H9 (cell line): ENCODE measurements at regions not wholly inside any gene's neighbourhood (a gene's known extent, or its start where the extent isn't known, plus 50 kb on each side); places are given as distances from the start of the nearest gene placed in this dataset.

Source experiments
- DNase-seq: peaks from one replicate; pipeline ENCODE4 v3.0.0-alpha.2; 2017
- H2AFZ ChIP-seq: one replicate; pipeline ENCODE4 v1.6.1; 2013; ENCODE audit warnings: mild to moderate bottlenecking, low read length, control low read depth, moderate library complexity
- H2AK5ac ChIP-seq: 2 replicates; pipeline ENCODE4 v1.6.1; 2013; ENCODE audit warnings: low read length, control low read depth, mixed read lengths; ENCODE audit not compliant: insufficient read length
- H2BK120ac ChIP-seq: one replicate; pipeline ENCODE4 v1.6.1; 2013; ENCODE audit warnings: low read depth, mild to moderate bottlenecking, low read length, control low read depth, inconsistent platforms; ENCODE audit not compliant: poor library complexity, severe bottlenecking
- H2BK12ac ChIP-seq: 2 replicates; pipeline ENCODE4 v1.6.1; 2013; ENCODE audit warnings: low read length, control low read depth, mixed read lengths, low read depth; ENCODE audit not compliant: insufficient read length
- H2BK15ac ChIP-seq: 2 replicates; pipeline ENCODE4 v1.6.1; 2013; ENCODE audit warnings: low read depth, low read length, control low read depth
- H2BK20ac ChIP-seq: one replicate; pipeline ENCODE4 v1.6.1; 2013; ENCODE audit warnings: low read depth, mild to moderate bottlenecking, low read length, control low read depth, inconsistent platforms; ENCODE audit not compliant: poor library complexity, severe bottlenecking
- H2BK5ac ChIP-seq: 2 replicates; pipeline ENCODE4 v1.6.1; 2013; ENCODE audit warnings: low read length, control low read depth, mixed read lengths; ENCODE audit not compliant: insufficient read length
- H3K14ac ChIP-seq: 2 replicates; pipeline ENCODE4 v1.6.1; 2013; ENCODE audit warnings: low read length, control low read depth; ENCODE audit not compliant: insufficient read depth
- H3K18ac ChIP-seq: 2 replicates; pipeline ENCODE4 v1.6.1; 2013; ENCODE audit warnings: low read depth, mild to moderate bottlenecking, mixed read lengths, low read length, control low read depth; ENCODE audit not compliant: insufficient read length
- H3K23ac ChIP-seq: 2 replicates; pipeline ENCODE4 v1.6.1; 2013; ENCODE audit warnings: low read length, control low read depth, mixed read lengths, low read depth; ENCODE audit not compliant: insufficient read length
- H3K23me2 ChIP-seq: 2 replicates; pipeline ENCODE4 v1.6.1; 2013; ENCODE audit warnings: low read depth, mild to moderate bottlenecking, mixed read lengths, low read length, control low read depth; ENCODE audit not compliant: insufficient read length, poor library complexity, severe bottlenecking
- H3K27ac ChIP-seq: 2 replicates; pipeline ENCODE4 v1.5.1; 2013; ENCODE audit warnings: low read length, control low read depth, mixed read lengths, low read depth; ENCODE audit not compliant: insufficient read length
- H3K27me3 ChIP-seq: 2 replicates; pipeline ENCODE4 v1.6.1; 2013; ENCODE audit warnings: low read length, control low read depth, inconsistent platforms; ENCODE audit not compliant: insufficient read depth
- H3K4ac ChIP-seq: 2 replicates; pipeline ENCODE4 v1.6.1; 2013; ENCODE audit warnings: low read depth, mild to moderate bottlenecking, control low read depth, inconsistent platforms, low read length, moderate library complexity
- H3K4me1 ChIP-seq: 2 replicates; pipeline ENCODE4 v1.6.1; 2013; ENCODE audit warnings: low read length, control low read depth, inconsistent platforms; ENCODE audit not compliant: insufficient read depth
- H3K4me2 ChIP-seq: 2 replicates; pipeline ENCODE4 v1.6.1; 2013; ENCODE audit warnings: low read length, control low read depth, mixed read lengths; ENCODE audit not compliant: insufficient read length, insufficient read depth
- H3K56ac ChIP-seq: 2 replicates; pipeline ENCODE4 v1.6.1; 2013; ENCODE audit warnings: low read depth, mild to moderate bottlenecking, mixed read lengths, low read length, control low read depth; ENCODE audit not compliant: insufficient read length
- H3K79me1 ChIP-seq: 2 replicates; pipeline ENCODE4 v1.6.1; 2013; ENCODE audit warnings: low read depth, mild to moderate bottlenecking, moderate library complexity, low read length, control low read depth, inconsistent platforms; ENCODE audit not compliant: insufficient read depth, poor library complexity, severe bottlenecking
- H3K79me2 ChIP-seq: 2 replicates; pipeline ENCODE4 v1.6.1; 2013; ENCODE audit warnings: low read length, control low read depth, inconsistent platforms; ENCODE audit not compliant: insufficient read depth
- H3K9ac ChIP-seq: 2 replicates; pipeline ENCODE4 v1.6.1; 2013; ENCODE audit warnings: low read length, control low read depth, mixed read lengths; ENCODE audit not compliant: insufficient read length; ENCODE audit errors: extremely low read depth
- H3K9me3 ChIP-seq: one replicate; pipeline ENCODE4 v1.6.1; 2013; ENCODE audit warnings: low read depth, low read length, inconsistent platforms; ENCODE audit not compliant: control insufficient read depth
- H3T11ph ChIP-seq: one replicate; pipeline ENCODE4 v1.6.1; 2013; ENCODE audit warnings: mild to moderate bottlenecking, low read length, control low read depth, inconsistent platforms
- H4K20me1 ChIP-seq: one replicate; pipeline ENCODE4 v1.6.1; 2013; ENCODE audit not compliant: control insufficient read depth, insufficient read length, insufficient read depth
- H4K5ac ChIP-seq: 2 replicates; pipeline ENCODE4 v1.6.1; 2013; ENCODE audit warnings: low read depth, mild to moderate bottlenecking, mixed read lengths, low read length, control low read depth; ENCODE audit not compliant: insufficient read length
- H4K8ac ChIP-seq: replicated peaks from 2 replicates; pipeline ENCODE4 v1.6.1; 2013; ENCODE audit warnings: low read length, control low read depth, mixed read lengths, low read depth; ENCODE audit not compliant: insufficient read length
- H4K91ac ChIP-seq: 2 replicates; pipeline ENCODE4 v1.6.1; 2013; ENCODE audit warnings: low read depth, mild to moderate bottlenecking, moderate library complexity, mixed read lengths, low read length, control low read depth; ENCODE audit not compliant: insufficient read length
- H3K27ac Mint-ChIP-seq, 3 experiments: 2 replicates in 2 of 3; 3 replicates in 1 of 3; pipeline ENCODE4 v1.8.0; 2020 to 2021; ENCODE audit warnings: mixed read lengths in 3 of 3, mild to moderate bottlenecking in 1 of 3, moderate library complexity in 1 of 3
- H3K27me3 Mint-ChIP-seq: 2 replicates; pipeline ENCODE4 v1.8.0; 2021; ENCODE audit warnings: low read depth, mild to moderate bottlenecking, moderate library complexity, mixed read lengths
- H3K36me3 Mint-ChIP-seq, 3 experiments: 2 replicates in 2 of 3; 3 replicates in 1 of 3; pipeline ENCODE4 v1.8.0; 2020 to 2021; ENCODE audit warnings: low read depth in 3 of 3, mixed read lengths in 3 of 3; ENCODE audit not compliant: insufficient read depth in 1 of 3
- H3K4me1 Mint-ChIP-seq, 2 experiments: 2 replicates each; pipeline ENCODE4 v1.8.0; 2020; ENCODE audit warnings: mixed read lengths in 2 of 2
- H3K4me3 Mint-ChIP-seq, 2 experiments: 2 replicates in 1 of 2; 3 replicates in 1 of 2; pipeline ENCODE4 v1.8.0; 2020 to 2021; ENCODE audit warnings: mild to moderate bottlenecking in 2 of 2, mixed read lengths in 2 of 2, moderate library complexity in 1 of 2
- H3K9me3 Mint-ChIP-seq, 2 experiments: 2 replicates in 1 of 2; 3 replicates in 1 of 2; pipeline ENCODE4 v1.8.0; 2020; ENCODE audit warnings: mild to moderate bottlenecking in 2 of 2, mixed read lengths in 2 of 2, moderate library complexity in 1 of 2
- WGBS: extraction: QIAGEN DNeasy Blood & Tissue Kit; methylation state at CpG from one replicate; pipeline ENCODE4 v1.1.7; 2013; ENCODE audit warnings: missing lambda C conversion rate, low lambda C conversion rate, mixed read lengths; ENCODE audit not compliant: insufficient read length; ENCODE audit errors: extremely low coverage; 5-methylcytosine and 5-hydroxymethylcytosine counted together
- TF ChIP-seq, protein P1 (sequence below): fragments of 200-600 bp; sonication (generic); conservative IDR thresholded peaks from 3 replicates; pipeline ENCODE4 v1.8.0; 2021; ENCODE audit warnings: antibody characterized with exemption, mild to moderate bottlenecking

DNA sequence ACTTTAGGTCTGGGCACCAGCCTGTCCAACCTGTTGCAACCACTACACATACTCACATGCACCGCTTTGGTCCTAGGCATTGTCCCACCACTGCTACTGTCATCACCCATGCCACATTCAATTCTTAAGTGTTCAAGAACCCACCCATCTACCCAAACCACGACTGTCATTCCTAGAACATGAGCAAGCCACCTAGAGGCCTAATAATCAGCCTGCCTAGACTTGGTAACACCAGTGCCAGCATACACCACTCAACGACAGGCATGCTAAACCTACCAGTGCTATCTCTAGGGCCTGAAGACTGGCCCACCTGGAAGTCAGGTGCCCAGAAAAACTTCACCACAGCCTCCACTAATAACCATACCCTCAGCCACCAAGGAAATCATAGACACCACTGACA lies 532.8 kb upstream of the DEPDC1 start:
- Histone ChIP-seq H2AFZ (no peak overlapping the region), H3K4me2 (no peak overlapping the region), H3K27ac (no peak overlapping the region), H4K8ac (no peak overlapping the region), H3K23ac (no peak overlapping the region), H2BK5ac (no peak overlapping the region), H3K18ac (no peak overlapping the region), H2BK12ac (no peak overlapping the region), H4K91ac (no peak overlapping the region), H3K27me3 (no peaks in the 10 kb centered on the region), H2AK5ac (no peak overlapping the region), H4K5ac (no peak overlapping the region), H2BK20ac (no peak overlapping the region), H3K23me2 (no peaks in the 10 kb centered on the region), H2BK120ac (no peak overlapping the region), H3K4ac (no peak overlapping the region), H3K9ac (no peak overlapping the region), H3K4me1 (no peaks in the 10 kb centered on the region), H3K79me2 (no peaks in the 10 kb centered on the region), H2BK15ac (no peak overlapping the region), H3K56ac (no peak overlapping the region), H3K79me1 (no peaks in the 10 kb centered on the region), H4K20me1 (no peaks in the 10 kb centered on the region), H3K14ac (no peak overlapping the region), H3T11ph (no peak overlapping the region), H3K9me3 (no peaks in the 10 kb centered on the region)
- Mint-ChIP-seq H3K9me3 (peaks cover 0 to 12% of the 10 kb centered on the region in 2 experiments; a peak in 3 of 5 replicates), H3K36me3 (peaks cover 0 to 2% (median 0%) of the 10 kb centered on the region in 3 experiments; a peak in 2 of 7 replicates), H3K4me1 (no peaks in the 10 kb centered on the region), H3K27ac (no peak overlapping the region; a peak in 1 of 7 replicates), H3K27me3 (peaks cover 2% of the 10 kb centered on the region; the same call in 1 of the 2 replicates), H3K4me3 (no peak overlapping the region)
- TF ChIP-seq, protein P1, sequence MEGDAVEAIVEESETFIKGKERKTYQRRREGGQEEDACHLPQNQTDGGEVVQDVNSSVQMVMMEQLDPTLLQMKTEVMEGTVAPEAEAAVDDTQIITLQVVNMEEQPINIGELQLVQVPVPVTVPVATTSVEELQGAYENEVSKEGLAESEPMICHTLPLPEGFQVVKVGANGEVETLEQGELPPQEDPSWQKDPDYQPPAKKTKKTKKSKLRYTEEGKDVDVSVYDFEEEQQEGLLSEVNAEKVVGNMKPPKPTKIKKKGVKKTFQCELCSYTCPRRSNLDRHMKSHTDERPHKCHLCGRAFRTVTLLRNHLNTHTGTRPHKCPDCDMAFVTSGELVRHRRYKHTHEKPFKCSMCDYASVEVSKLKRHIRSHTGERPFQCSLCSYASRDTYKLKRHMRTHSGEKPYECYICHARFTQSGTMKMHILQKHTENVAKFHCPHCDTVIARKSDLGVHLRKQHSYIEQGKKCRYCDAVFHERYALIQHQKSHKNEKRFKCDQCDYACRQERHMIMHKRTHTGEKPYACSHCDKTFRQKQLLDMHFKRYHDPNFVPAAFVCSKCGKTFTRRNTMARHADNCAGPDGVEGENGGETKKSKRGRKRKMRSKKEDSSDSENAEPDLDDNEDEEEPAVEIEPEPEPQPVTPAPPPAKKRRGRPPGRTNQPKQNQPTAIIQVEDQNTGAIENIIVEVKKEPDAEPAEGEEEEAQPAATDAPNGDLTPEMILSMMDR = no peak
- no CpG with 5 or more reads among the region's 3 CpGs for WGBS
- DNase-seq = no peak
